Uterus (tissue), 2 donors: ENCODE measurements at regions not wholly inside any gene's neighbourhood (a gene's known extent, or its start where the extent isn't known, plus 50 kb on each side); places are given as distances from the start of the nearest gene placed in this dataset.

ENCODE experiments used
- CTCF ChIP-seq, 4 experiments: fragments of 200-600 bp in 2 of 4; fragments of 450-650 bp in 2 of 4; sonication (generic) in 2 of 4; IDR thresholded peaks; one replicate each; pipeline ENCODE4 v1.5.1; 2016 to 2019; ENCODE audit warnings: antibody characterized with exemption in 4 of 4, mild to moderate bottlenecking in 2 of 4, moderate library complexity in 1 of 4
- POLR2A ChIP-seq, 2 donors: fragments of 450-650 bp; IDR thresholded peaks; one replicate each; pipeline ENCODE4 v1.6.1; 2016; ENCODE audit warnings: antibody characterized with exemption in 2 of 2, mild to moderate bottlenecking in 1 of 2, moderate library complexity in 1 of 2

- TF ChIP-seq CTCF (IDR thresholded peaks at IDR 0.05) (no peak), POLR2A (IDR thresholded peaks at IDR 0.05) (no peak)
Observed at GRCh38 chr9:20184541-20184940, 395.7 kb upstream of the SLC24A2 start.
